Liver (tissue), 8 donors: ENCODE measurements at regions not wholly inside any gene's neighbourhood (a gene's known extent, or its start where the extent isn't known, plus 50 kb on each side); places are given as distances from the start of the nearest gene placed in this dataset.

ENCODE experiments used
- DNase-seq: peaks from one replicate; pipeline ENCODE4 v3.0.0-alpha.2; 2017; ENCODE audit warnings: low spot score
- H3K27ac ChIP-seq, 2 donors: one replicate each; pipeline ENCODE4 v1.7.0; 2013; ENCODE audit warnings: inconsistent platforms in 2 of 2, low read length in 2 of 2, control low read depth in 1 of 2, low read depth in 1 of 2, mild to moderate bottlenecking in 1 of 2
- H3K27me3 ChIP-seq, 4 donors: one replicate each; pipeline versions ENCODE4 v1.6.1 to v1.7.0; 2013; ENCODE audit warnings: low read length in 3 of 4, inconsistent platforms in 1 of 4, mild to moderate bottlenecking in 1 of 4, moderate library complexity in 1 of 4; ENCODE audit not compliant: control insufficient read depth in 4 of 4, insufficient read depth in 4 of 4
- H3K36me3 ChIP-seq, 4 donors: one replicate each; pipeline versions ENCODE4 v1.6.1 to v1.7.0; 2013; ENCODE audit warnings: low read length in 3 of 4, mild to moderate bottlenecking in 3 of 4, low read depth in 1 of 4, moderate library complexity in 1 of 4; ENCODE audit not compliant: control insufficient read depth in 4 of 4, insufficient read depth in 3 of 4
- H3K4me1 ChIP-seq, 4 donors: one replicate each; pipeline versions ENCODE4 v1.6.1 to v1.7.0; 2013; ENCODE audit warnings: low read length in 3 of 4, mild to moderate bottlenecking in 3 of 4, moderate library complexity in 1 of 4; ENCODE audit not compliant: control insufficient read depth in 4 of 4, insufficient read depth in 4 of 4
- H3K4me3 ChIP-seq, 3 donors: one replicate each; pipeline versions ENCODE4 v1.6.1 to v1.7.0; 2013; ENCODE audit warnings: low read length in 3 of 3, control low read depth in 1 of 3, low read depth in 1 of 3, mild to moderate bottlenecking in 1 of 3
- H3K9ac ChIP-seq, 2 donors: one replicate each; pipeline ENCODE4 v1.7.0; 2013; ENCODE audit warnings: low read length in 2 of 2, mild to moderate bottlenecking in 2 of 2, moderate library complexity in 2 of 2, control low read depth in 1 of 2, low read depth in 1 of 2
- H3K9me3 ChIP-seq, 4 donors: one replicate each; pipeline versions ENCODE4 v1.6.1 to v1.7.0; 2013; ENCODE audit warnings: low read length in 3 of 4; ENCODE audit not compliant: control insufficient read depth in 4 of 4
- EGR1 ChIP-seq, 2 donors: IDR thresholded peaks; 2 replicates each; pipeline ENCODE4 v1.6.1; 2016 to 2018; ENCODE audit warnings: antibody characterized with exemption in 2 of 2, low read depth in 2 of 2
- FOXA1 ChIP-seq: IDR thresholded peaks from 2 replicates; pipeline ENCODE4 v1.6.1; 2016; ENCODE audit warnings: antibody characterized with exemption
- FOXA2 ChIP-seq: IDR thresholded peaks from 2 replicates; pipeline ENCODE4 v1.6.1; 2016; ENCODE audit warnings: antibody characterized with exemption
- HNF4A ChIP-seq, 2 donors: conservative IDR thresholded peaks; 2 replicates each; pipeline ENCODE4 v1.6.1; 2016; ENCODE audit warnings: antibody characterized with exemption in 2 of 2, mild to moderate bottlenecking in 2 of 2
- HNF4G ChIP-seq: IDR thresholded peaks from 2 replicates; pipeline ENCODE4 v1.6.1; 2016; ENCODE audit warnings: antibody characterized with exemption
- JUND ChIP-seq, 2 donors: IDR thresholded peaks; 2 replicates each; pipeline ENCODE4 v1.6.1; 2016; ENCODE audit warnings: antibody characterized with exemption in 2 of 2
- NR2F2 ChIP-seq: IDR thresholded peaks from 2 replicates; pipeline ENCODE4 v1.6.1; 2016; ENCODE audit warnings: antibody characterized with exemption
- RAD21 ChIP-seq, 2 donors: IDR thresholded peaks; 2 replicates each; pipeline ENCODE4 v1.6.1; 2016; ENCODE audit warnings: antibody characterized with exemption in 2 of 2, mild to moderate bottlenecking in 2 of 2
- RXRA ChIP-seq, 2 donors: IDR thresholded peaks; 2 replicates each; pipeline ENCODE4 v1.6.1; 2017 to 2018; ENCODE audit warnings: antibody characterized with exemption in 2 of 2, mild to moderate bottlenecking in 1 of 2
- SP1 ChIP-seq: IDR thresholded peaks from 2 replicates; pipeline ENCODE4 v1.6.1; 2018; ENCODE audit warnings: antibody characterized with exemption, mild to moderate bottlenecking
- TAF1 ChIP-seq: conservative IDR thresholded peaks from 2 replicates; pipeline ENCODE4 v1.6.1; 2016; ENCODE audit warnings: antibody characterized with exemption, mild to moderate bottlenecking
- YY1 ChIP-seq: IDR thresholded peaks from 2 replicates; pipeline ENCODE4 v1.6.1; 2016; ENCODE audit warnings: antibody characterized with exemption, mild to moderate bottlenecking
- WGBS: extraction: QIAGEN DNeasy Blood & Tissue Kit; methylation state at CpG from one replicate; pipeline ENCODE4 v1.1.7; 2013; 5-methylcytosine and 5-hydroxymethylcytosine counted together
- TF ChIP-seq, protein P1 (sequence below): IDR thresholded peaks from 2 replicates; pipeline ENCODE4 v1.6.1; 2016; ENCODE audit warnings: antibody characterized with exemption, mild to moderate bottlenecking
- TF ChIP-seq, protein P2 (sequence below): IDR thresholded peaks from 2 replicates; pipeline ENCODE4 v1.6.1; 2016; ENCODE audit warnings: antibody characterized with exemption
- TF ChIP-seq, protein P3 (sequence below): IDR thresholded peaks from 2 replicates; pipeline ENCODE4 v1.6.1; 2016; ENCODE audit warnings: antibody characterized with exemption
- TF ChIP-seq, protein P4 (sequence below): fragments of 150-350 bp; IDR thresholded peaks from 2 replicates; pipeline ENCODE4 v1.5.1; 2017; ENCODE audit warnings: improper control_type of control experiment, low read depth, low read length; ENCODE audit not compliant: missing input control
- donor health status: healthy.
- donor health status: healthy.
- donor health status: healthy.
- donor health status: healthy.
- donor health status: healthy.

DNA sequence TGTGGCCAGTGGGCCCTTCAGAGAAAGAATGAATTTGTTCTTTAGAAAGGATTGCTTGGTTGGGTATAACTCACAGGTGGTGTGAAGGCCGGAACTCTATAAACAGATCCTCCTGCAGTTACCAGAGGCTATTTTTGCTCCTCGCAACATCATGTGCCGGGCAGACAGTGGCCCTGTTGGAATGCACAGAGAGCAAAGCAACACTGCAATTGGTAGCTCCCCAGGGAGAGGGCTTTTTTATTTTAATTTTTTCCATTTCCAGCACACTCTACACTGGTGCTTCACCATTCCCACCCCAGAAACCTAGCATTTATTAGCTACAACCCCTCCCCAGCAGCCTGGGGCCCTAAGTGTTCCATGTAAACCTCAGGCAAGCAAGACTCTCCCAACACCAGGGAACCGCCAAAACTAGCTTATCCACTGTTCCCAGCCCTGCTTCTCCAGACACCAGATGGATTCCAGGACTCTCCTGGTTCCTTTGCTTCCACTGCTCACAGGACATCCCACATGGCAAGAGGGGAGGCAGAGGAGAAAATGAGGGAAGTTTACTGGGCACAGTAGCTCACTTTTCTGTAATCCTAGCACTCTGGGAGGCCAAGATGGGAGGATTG, 75.1 kb upstream of the TMEM164 start (continued):
- TF ChIP-seq, protein P1, sequence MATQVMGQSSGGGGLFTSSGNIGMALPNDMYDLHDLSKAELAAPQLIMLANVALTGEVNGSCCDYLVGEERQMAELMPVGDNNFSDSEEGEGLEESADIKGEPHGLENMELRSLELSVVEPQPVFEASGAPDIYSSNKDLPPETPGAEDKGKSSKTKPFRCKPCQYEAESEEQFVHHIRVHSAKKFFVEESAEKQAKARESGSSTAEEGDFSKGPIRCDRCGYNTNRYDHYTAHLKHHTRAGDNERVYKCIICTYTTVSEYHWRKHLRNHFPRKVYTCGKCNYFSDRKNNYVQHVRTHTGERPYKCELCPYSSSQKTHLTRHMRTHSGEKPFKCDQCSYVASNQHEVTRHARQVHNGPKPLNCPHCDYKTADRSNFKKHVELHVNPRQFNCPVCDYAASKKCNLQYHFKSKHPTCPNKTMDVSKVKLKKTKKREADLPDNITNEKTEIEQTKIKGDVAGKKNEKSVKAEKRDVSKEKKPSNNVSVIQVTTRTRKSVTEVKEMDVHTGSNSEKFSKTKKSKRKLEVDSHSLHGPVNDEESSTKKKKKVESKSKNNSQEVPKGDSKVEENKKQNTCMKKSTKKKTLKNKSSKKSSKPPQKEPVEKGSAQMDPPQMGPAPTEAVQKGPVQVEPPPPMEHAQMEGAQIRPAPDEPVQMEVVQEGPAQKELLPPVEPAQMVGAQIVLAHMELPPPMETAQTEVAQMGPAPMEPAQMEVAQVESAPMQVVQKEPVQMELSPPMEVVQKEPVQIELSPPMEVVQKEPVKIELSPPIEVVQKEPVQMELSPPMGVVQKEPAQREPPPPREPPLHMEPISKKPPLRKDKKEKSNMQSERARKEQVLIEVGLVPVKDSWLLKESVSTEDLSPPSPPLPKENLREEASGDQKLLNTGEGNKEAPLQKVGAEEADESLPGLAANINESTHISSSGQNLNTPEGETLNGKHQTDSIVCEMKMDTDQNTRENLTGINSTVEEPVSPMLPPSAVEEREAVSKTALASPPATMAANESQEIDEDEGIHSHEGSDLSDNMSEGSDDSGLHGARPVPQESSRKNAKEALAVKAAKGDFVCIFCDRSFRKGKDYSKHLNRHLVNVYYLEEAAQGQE: no peak
- TF ChIP-seq EGR1 (IDR thresholded peaks at IDR 0.05; ENCODE audit: low read depth in 2 of 2): no peak
- no peak for TF ChIP-seq FOXA1
- no peak for TF ChIP-seq RAD21 (IDR thresholded peaks at IDR 0.05)

DNA sequence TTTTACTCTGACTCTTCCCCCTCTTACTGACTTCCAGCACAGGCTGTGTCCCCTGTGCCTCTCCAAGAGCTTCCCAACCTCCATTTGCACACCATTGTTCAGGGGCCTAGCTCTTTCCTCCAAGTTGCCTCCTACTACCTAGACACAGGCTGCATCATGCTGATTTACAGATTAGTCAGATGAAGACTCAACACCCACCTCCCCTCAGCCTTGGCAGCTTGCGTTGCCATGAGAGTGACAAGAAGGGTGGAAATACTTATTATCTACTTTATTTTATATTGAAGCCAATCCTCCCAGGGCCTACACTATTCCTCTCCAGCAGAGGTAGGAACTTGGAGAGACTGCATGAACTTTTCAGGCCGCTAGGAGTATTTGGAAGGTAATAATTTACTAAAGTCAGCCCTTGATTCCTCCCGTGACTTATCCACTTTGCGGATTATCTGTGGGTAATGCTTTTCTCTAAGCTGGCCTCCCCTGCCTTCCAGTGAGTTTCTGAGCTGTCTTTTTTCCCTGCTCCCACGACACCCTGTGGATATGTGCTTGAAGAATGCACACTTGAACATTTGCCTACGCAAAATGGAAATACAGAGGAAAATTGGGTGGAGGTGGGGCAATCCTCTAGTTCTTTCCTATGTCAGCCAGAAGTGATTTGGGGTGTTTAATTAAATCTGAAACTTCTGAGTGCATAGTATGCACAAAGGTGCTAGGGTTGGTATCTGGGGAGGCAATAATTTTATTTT, 74.1 kb upstream of the TMEM164 start:
- Histone ChIP-seq H3K4me1 (peaks cover 0 to 4% (median 0%) of the 10 kb centered on the region in 4 donors), H3K36me3 (no peaks in the 10 kb centered on the region), H3K9ac (no peak overlapping the region), H3K27me3 (no peaks in the 10 kb centered on the region), H3K4me3 (no peak overlapping the region), H3K27ac (no peak overlapping the region), H3K9me3 (peaks cover 0 to 2% (median 0%) of the 10 kb centered on the region in 4 donors)
- TF ChIP-seq, protein P2, sequence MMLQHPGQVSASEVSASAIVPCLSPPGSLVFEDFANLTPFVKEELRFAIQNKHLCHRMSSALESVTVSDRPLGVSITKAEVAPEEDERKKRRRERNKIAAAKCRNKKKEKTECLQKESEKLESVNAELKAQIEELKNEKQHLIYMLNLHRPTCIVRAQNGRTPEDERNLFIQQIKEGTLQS: no peak
- TF ChIP-seq HNF4A (conservative IDR thresholded peaks at IDR 0.05) (no peak), JUND (IDR thresholded peaks at IDR 0.05) (no peak), EGR1 (IDR thresholded peaks at IDR 0.05; ENCODE audit: low read depth in 2 of 2) (no peak), FOXA1 (no peak), HNF4G (no peak)
- DNase-seq: no peak
- WGBS: 89% methylated on average over 6 of the region's 6 CpGs

DNA sequence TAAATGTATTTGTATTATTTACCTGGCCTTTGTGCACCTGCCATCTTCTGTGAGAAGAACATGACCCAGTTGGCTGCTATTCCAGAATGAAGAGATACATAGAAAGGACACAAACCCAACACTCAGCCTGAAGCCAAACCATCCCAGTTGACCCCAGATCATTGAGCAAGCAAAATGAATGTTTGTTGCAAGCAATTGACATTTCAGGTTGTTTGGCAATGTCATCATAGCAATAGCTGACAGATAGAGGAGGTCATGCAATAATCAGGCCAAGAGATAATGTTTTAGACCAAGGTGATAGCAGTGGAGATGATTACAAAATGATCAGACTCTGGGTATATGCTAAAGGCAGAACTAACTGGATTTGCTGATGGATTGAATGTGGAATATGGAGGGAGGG, 71.2 kb upstream of the TMEM164 start:
- no peak for DNase-seq
- Histone ChIP-seq H3K36me3 (no peaks in the 10 kb centered on the region), H3K9ac (no peak overlapping the region), H3K27ac (no peak overlapping the region), H3K4me1 (peaks cover 0 to 4% (median 0%) of the 10 kb centered on the region in 4 donors), H3K27me3 (peaks cover 0 to 13% (median 3%) of the 10 kb centered on the region in 4 donors), H3K4me3 (no peak overlapping the region), H3K9me3 (peaks cover 0 to 2% (median 0%) of the 10 kb centered on the region in 4 donors)
- TF ChIP-seq YY1 (peak; percentile 36), FOXA2 (peak; percentile 79), EGR1 (IDR thresholded peaks at IDR 0.05; ENCODE audit: low read depth in 2 of 2) (peak in 1 of 2 donors; percentile 46), HNF4A (conservative IDR thresholded peaks at IDR 0.05) (peak; percentile 49 to 81), FOXA1 (peak; percentile 84), JUND (IDR thresholded peaks at IDR 0.05) (peak in 1 of 2 donors; percentile 58), RAD21 (IDR thresholded peaks at IDR 0.05) (peak; percentile 19 to 28), TAF1 (no peak), HNF4G (no peak), NR2F2 (no peak), RXRA (IDR thresholded peaks at IDR 0.05) (peak; percentile 87 to 96), SP1 (peak; percentile 30)
- TF ChIP-seq, protein P3, sequence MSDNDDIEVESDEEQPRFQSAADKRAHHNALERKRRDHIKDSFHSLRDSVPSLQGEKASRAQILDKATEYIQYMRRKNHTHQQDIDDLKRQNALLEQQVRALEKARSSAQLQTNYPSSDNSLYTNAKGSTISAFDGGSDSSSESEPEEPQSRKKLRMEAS: peak; percentile 85
- TF ChIP-seq, protein P4, sequence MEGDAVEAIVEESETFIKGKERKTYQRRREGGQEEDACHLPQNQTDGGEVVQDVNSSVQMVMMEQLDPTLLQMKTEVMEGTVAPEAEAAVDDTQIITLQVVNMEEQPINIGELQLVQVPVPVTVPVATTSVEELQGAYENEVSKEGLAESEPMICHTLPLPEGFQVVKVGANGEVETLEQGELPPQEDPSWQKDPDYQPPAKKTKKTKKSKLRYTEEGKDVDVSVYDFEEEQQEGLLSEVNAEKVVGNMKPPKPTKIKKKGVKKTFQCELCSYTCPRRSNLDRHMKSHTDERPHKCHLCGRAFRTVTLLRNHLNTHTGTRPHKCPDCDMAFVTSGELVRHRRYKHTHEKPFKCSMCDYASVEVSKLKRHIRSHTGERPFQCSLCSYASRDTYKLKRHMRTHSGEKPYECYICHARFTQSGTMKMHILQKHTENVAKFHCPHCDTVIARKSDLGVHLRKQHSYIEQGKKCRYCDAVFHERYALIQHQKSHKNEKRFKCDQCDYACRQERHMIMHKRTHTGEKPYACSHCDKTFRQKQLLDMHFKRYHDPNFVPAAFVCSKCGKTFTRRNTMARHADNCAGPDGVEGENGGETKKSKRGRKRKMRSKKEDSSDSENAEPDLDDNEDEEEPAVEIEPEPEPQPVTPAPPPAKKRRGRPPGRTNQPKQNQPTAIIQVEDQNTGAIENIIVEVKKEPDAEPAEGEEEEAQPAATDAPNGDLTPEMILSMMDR: no peak
- TF ChIP-seq, protein P2: peak; percentile 61
- TF ChIP-seq, protein P1: no peak
